PC-9 (cell line): ENCODE measurements at regions not wholly inside any gene's neighbourhood (a gene's known extent, or its start where the extent isn't known, plus 50 kb on each side); places are given as distances from the start of the nearest gene placed in this dataset.
A peak's percentile ranks its signal among the peaks of the same experiment; 100 is the strongest.

Experiments
- BruUV-seq: library from RNA; stranded (reverse); fragments of 400-500 nt; replicated peaks from 2 replicates; lab custom pipeline; 2021; lab: Mats Ljungman, UMichigan
- CTCF ChIA-PET: fragments of 300-600 bp; sonication (Branson Sonifier 250); formaldehyde crosslinking; loops from one replicate; lab custom pipeline; 2022; ENCODE audit warnings: antibody characterized with exemption; lab: Charles Lee
- POLR2A ChIA-PET: fragments of 300-600 bp; sonication (Branson Sonifier 250); formaldehyde crosslinking; loops from one replicate; lab custom pipeline; 2022; ENCODE audit warnings: antibody characterized with exemption; ENCODE audit not compliant: unreplicated experiment; lab: Charles Lee
- DNase-seq, 2 experiments: peaks; one replicate each; pipeline versions ENCODE4 v3.0.0 to v3.0.0-alpha.2; 2015 to 2022; ENCODE audit warnings: mixed read lengths in 1 of 2
- H2AFZ ChIP-seq: fragments of 200-600 bp; sonication (generic); 2 replicates; pipeline ENCODE4 v1.8.1; 2017; ENCODE audit warnings: antibody characterized with exemption
- H3F3A ChIP-seq: fragments of 200-600 bp; sonication (generic); 2 replicates; pipeline ENCODE4 v1.8.1; 2017; ENCODE audit warnings: antibody characterized with exemption, mild to moderate bottlenecking, low read depth; ENCODE audit not compliant: insufficient read depth
- H3K27ac ChIP-seq: fragments of 200-600 bp; sonication (generic); 2 replicates; pipeline ENCODE4 v1.6.1; 2016; ENCODE audit warnings: mixed run types
- H3K27me3 ChIP-seq: fragments of 200-600 bp; sonication (generic); 2 replicates; pipeline ENCODE4 v1.6.1; 2016; ENCODE audit warnings: low read depth, mixed run types; ENCODE audit not compliant: insufficient read depth
- H3K36me3 ChIP-seq: fragments of 200-600 bp; sonication (generic); 2 replicates; pipeline ENCODE4 v1.6.1; 2016; ENCODE audit warnings: low read depth, mixed run types
- H3K4me1 ChIP-seq: fragments of 200-600 bp; sonication (generic); replicated peaks from 2 replicates; pipeline ENCODE4 v1.6.1; 2016; ENCODE audit warnings: mixed run types; ENCODE audit not compliant: insufficient read depth
- H3K4me2 ChIP-seq: fragments of 200-600 bp; sonication (generic); 2 replicates; pipeline ENCODE4 v1.6.1; 2017; ENCODE audit warnings: mixed run types
- H3K4me3 ChIP-seq: fragments of 200-600 bp; sonication (generic); 2 replicates; pipeline ENCODE4 v1.6.1; 2016; ENCODE audit warnings: mixed run types
- H3K79me2 ChIP-seq: fragments of 200-600 bp; sonication (generic); 2 replicates; pipeline ENCODE4 v1.6.1; 2017; ENCODE audit warnings: low read depth, mixed run types
- H3K9me2 ChIP-seq: fragments of 200-600 bp; sonication (generic); 2 replicates; pipeline ENCODE4 v1.8.1; 2017; ENCODE audit warnings: mild to moderate bottlenecking; ENCODE audit not compliant: insufficient read depth
- H3K9me3 ChIP-seq: fragments of 200-600 bp; sonication (generic); 2 replicates; pipeline ENCODE4 v1.8.1; 2016; ENCODE audit warnings: low read depth; ENCODE audit not compliant: insufficient read depth
- H4K20me1 ChIP-seq: fragments of 200-600 bp; sonication (generic); 2 replicates; pipeline ENCODE4 v1.8.1; 2017; ENCODE audit not compliant: insufficient read depth
- CTCF ChIP-seq: fragments of 200-600 bp; sonication (generic); conservative IDR thresholded peaks from 2 replicates; pipeline ENCODE4 v1.6.1; 2017; ENCODE audit warnings: mixed run types, antibody characterized with exemption, mild to moderate bottlenecking, moderate library complexity
- EZH2 ChIP-seq: fragments of 200-600 bp; sonication (generic); IDR thresholded peaks from 2 replicates; pipeline ENCODE4 v1.8.0; 2017; ENCODE audit warnings: antibody characterized with exemption, low read depth
- intact Hi-C: fragments of 100-400 bp; cut with micrococcal nuclease; formaldehyde crosslinking; loops from one replicate; pipeline ENCODE4 v1.10.0; 2022; ENCODE audit not compliant: unreplicated experiment

DNA sequence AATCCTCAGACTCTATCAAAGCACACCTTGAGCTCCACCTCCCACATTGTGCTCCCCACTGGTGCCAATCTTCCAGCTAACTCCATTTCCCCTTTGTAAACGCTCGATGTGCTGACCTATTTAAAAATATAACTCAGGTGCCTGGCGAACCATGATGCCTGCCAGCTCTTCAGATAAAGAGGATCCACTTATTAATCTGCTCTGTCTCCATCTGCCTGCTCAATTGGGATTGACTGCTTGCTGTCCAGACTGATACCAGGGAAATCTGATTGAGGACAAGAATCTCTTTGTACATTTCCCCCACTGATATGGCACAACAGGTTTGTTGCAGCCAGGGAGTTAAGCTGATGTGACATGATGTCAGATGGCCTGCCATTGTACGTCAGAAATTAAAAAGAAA lies 2036.5 kb upstream of the CELF4 start:
- no peaks in the 10 kb centered on the region for H3K36me3 ChIP-seq
- DNase-seq: no peak
- H3K9me3 ChIP-seq: no peaks in the 10 kb centered on the region
- no peaks in the 10 kb centered on the region for H3K9me2 ChIP-seq
- H3K4me2 ChIP-seq: no peak overlapping the region
- no peaks in the 10 kb centered on the region; the same call in none of the 2 replicates for H3K4me1 ChIP-seq
- H3K79me2 ChIP-seq: no peaks in the 10 kb centered on the region
- ChIA-PET POLR2A (no interaction called here), CTCF (no interaction called here)
- no peak overlapping the region for H3K4me3 ChIP-seq
- no peaks in the 10 kb centered on the region for H3K27me3 ChIP-seq
- 0 out of 2 replicates have a peak, but pooled peaks cover 6% of the 10 kb centered on the region for H3F3A ChIP-seq
- H3K27ac ChIP-seq: no peak overlapping the region
- no peak for TF ChIP-seq EZH2
- TF ChIP-seq CTCF: no peak
- no peaks in the 10 kb centered on the region for H4K20me1 ChIP-seq
- BruUV-seq: no TSS peak
- no peak overlapping the region for H2AFZ ChIP-seq
- intact Hi-C loops: no loop called here

GRCh38 chr18:39600894-39601293 lies 2035.3 kb upstream of the CELF4 start:
- Histone ChIP-seq H2AFZ (no peak overlapping the region), H3F3A (0 out of 2 replicates have a peak, but pooled peaks cover 6% of the 10 kb centered on the region), H3K9me2 (no peaks in the 10 kb centered on the region), H4K20me1 (no peaks in the 10 kb centered on the region), H3K4me3 (no peak overlapping the region), H3K9me3 (no peaks in the 10 kb centered on the region), H3K4me2 (no peak overlapping the region), H3K27ac (no peak overlapping the region), H3K36me3 (no peaks in the 10 kb centered on the region), H3K4me1 (no peaks in the 10 kb centered on the region; the same call in none of the 2 replicates), H3K79me2 (no peaks in the 10 kb centered on the region), H3K27me3 (no peaks in the 10 kb centered on the region)
- no TSS peak for BruUV-seq
- POLR2A ChIA-PET: no interaction called here
- CTCF ChIA-PET: interaction anchor here (0.6 kb wide), 1 partner anchor 258 kb away, joined by 3 read pairs; no protein-coding TSS in a partner anchor
- DNase-seq: no peak
- no peak for TF ChIP-seq CTCF
- intact Hi-C loops: no loop called here

GRCh38 chr18:39599251-39599650 lies 2033.7 kb upstream of the CELF4 start:
- DNase-seq: peak in 1 of 2 experiments; percentile 67
- no peaks in the 10 kb centered on the region for H3K79me2 ChIP-seq
- H3K9me2 ChIP-seq: no peaks in the 10 kb centered on the region
- POLR2A ChIA-PET: no interaction called here
- CTCF ChIA-PET: no interaction called here
- peak overlapping the region; percentile 59 for H3K27ac ChIP-seq
- H3K4me2 ChIP-seq: peak overlapping the region; percentile 44
- no TSS peak for BruUV-seq
- H4K20me1 ChIP-seq: no peaks in the 10 kb centered on the region
- no peak overlapping the region for H2AFZ ChIP-seq
- intact Hi-C loops: no loop called here
- 0 out of 2 replicates have a peak, but pooled peaks cover 6% of the 10 kb centered on the region for H3F3A ChIP-seq
- no peaks in the 10 kb centered on the region; the same call in none of the 2 replicates for H3K4me1 ChIP-seq
- H3K4me3 ChIP-seq: no peak overlapping the region
- no peak for TF ChIP-seq CTCF
- TF ChIP-seq EZH2: no peak
- H3K9me3 ChIP-seq: no peaks in the 10 kb centered on the region
- H3K27me3 ChIP-seq: no peaks in the 10 kb centered on the region
- no peaks in the 10 kb centered on the region for H3K36me3 ChIP-seq
